B cell (primary cell): ENCODE measurements at regions not wholly inside any gene's neighbourhood (a gene's known extent, or its start where the extent isn't known, plus 50 kb on each side); places are given as distances from the start of the nearest gene placed in this dataset.

Experiments used
- EZH2 ChIP-seq: IDR thresholded peaks from 2 replicates; pipeline ENCODE4 v1.6.1; 2012; ENCODE audit warnings: borderline replicate concordance, low read depth, mild to moderate bottlenecking, moderate library complexity, low read length; ENCODE audit not compliant: insufficient read depth, poor library complexity, severe bottlenecking
- TF ChIP-seq, protein P1 (sequence below): fragments of 200-600 bp; IDR thresholded peaks from one replicate; pipeline ENCODE4 v1.8.0; 2022; ENCODE audit warnings: antibody characterized with exemption, mild to moderate bottlenecking

DNA sequence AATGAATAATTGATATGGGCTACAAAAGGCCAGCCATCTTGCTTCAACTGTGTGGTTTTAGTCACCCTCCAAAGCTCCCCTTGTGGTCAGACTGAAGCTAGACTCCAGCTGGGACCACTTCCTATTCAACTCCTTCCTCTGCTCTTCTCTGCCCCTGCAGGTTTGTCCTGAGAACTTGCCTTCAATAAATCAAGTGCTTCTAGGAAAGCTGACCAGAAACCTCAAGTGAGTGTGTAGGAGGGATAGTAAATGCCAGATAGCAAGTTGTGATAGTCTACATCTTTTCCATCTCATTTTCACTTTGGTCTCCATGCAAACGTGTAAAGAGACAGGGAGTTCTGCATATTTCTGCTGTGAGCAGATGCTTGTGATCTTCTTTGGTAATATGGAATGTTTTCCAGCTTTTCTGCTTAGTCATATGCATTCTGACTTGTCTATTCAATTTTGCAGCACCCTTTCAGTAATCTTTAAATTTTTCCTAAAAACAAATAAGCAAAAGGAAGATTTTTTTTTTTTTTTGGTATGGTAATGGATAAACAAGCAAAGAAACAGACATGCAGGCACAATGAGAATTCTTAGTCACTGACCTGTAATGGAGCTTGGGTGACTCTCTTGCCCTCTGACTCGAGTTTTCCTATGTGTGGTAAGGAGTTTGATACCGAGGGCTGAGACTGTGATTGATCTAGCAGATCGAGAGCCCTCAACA is 201.3 kb upstream of the BTBD3 start:
- TF ChIP-seq, protein P1, sequence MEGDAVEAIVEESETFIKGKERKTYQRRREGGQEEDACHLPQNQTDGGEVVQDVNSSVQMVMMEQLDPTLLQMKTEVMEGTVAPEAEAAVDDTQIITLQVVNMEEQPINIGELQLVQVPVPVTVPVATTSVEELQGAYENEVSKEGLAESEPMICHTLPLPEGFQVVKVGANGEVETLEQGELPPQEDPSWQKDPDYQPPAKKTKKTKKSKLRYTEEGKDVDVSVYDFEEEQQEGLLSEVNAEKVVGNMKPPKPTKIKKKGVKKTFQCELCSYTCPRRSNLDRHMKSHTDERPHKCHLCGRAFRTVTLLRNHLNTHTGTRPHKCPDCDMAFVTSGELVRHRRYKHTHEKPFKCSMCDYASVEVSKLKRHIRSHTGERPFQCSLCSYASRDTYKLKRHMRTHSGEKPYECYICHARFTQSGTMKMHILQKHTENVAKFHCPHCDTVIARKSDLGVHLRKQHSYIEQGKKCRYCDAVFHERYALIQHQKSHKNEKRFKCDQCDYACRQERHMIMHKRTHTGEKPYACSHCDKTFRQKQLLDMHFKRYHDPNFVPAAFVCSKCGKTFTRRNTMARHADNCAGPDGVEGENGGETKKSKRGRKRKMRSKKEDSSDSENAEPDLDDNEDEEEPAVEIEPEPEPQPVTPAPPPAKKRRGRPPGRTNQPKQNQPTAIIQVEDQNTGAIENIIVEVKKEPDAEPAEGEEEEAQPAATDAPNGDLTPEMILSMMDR: no peak
- no peak for TF ChIP-seq EZH2
